Daoy (cell line): ENCODE measurements at regions not wholly inside any gene's neighbourhood (a gene's known extent, or its start where the extent isn't known, plus 50 kb on each side); places are given as distances from the start of the nearest gene placed in this dataset.

ENCODE experiments used
- DNase-seq: peaks from one replicate; pipeline ENCODE4 v3.0.0-alpha.2; 2015; ENCODE audit warnings: low read depth

DNA sequence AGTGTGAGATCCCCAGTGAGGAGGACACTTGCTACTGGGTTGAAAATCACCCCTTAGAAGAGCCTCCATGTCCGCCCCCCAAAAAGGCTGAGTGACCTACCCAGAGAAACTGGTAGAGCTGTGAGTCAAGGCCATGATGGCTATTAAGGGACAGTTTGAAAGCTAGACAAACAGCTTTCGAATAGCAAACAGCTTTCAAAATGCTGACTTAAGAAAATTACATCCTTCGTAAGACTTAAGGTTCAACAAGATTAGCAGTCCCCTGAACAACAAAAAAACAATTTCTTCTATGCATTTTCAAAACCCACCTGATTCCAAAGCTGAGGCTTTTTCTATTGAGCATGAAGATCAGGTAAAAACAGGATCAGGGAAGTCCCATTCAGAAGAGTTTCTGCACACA lies 269.7 kb upstream of the SOX2 start:
- DNase-seq: no peak

- no peak for DNase-seq
Observed at GRCh38 chr3:181432992-181433391, 278.7 kb upstream of the SOX2 start.

GRCh38 chr3:181431748-181432147 lies 280.0 kb upstream of the SOX2 start:
- no peak for DNase-seq

DNA sequence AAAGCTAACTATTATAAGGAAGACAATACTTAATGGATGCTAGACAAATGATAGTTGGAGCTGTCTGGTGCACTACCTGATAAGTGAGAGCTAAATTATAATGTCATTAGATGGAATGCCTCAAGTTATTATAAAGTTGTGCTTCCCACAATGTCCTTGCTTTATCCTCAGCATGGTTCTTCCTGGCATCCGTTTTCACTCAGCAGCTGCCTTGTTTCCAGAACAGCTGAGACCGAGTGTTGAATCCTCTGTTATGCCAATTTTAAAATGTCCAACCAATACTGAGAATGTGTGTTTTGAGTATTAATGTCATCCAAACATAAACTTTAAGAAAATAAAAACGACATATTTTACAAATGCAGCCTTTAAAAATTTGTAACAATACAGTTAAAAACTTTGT lies 286.7 kb upstream of the SOX2 start:
- DNase-seq: no peak

- no peak for DNase-seq
Observed at GRCh38 chr3:181418233-181418632, 293.5 kb upstream of the SOX2 start.

- no peak for DNase-seq
Observed at GRCh38 chr3:181417748-181418147, 294.0 kb upstream of the SOX2 start.

DNA sequence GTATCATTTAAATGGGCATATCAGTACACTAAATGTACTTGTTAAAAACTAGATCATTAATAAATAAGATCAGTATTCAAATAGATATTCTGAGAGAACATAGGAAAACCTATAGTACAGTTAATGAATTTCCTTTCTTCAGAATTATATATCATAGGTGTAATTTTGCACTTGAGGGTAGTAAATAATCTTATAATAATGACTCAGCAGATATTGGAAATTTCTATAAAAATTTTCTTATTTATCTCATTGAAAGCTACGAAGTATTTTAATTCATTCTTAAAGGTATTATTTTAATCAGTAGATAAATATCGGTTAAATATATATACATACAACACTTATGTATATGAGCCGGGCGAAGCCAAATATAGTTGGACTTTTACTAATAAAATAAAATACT lies 300.9 kb upstream of the SOX2 start:
- DNase-seq: no peak

- no peak for DNase-seq
Observed at GRCh38 chr3:181403876-181404660, 307.7 kb upstream of the SOX2 start.

- no peak for DNase-seq
Observed at GRCh38 chr3:181402347-181402746, 309.4 kb upstream of the SOX2 start.

- DNase-seq: peak; percentile 19
Observed at GRCh38 chr3:181384970-181385369, 326.8 kb upstream of the SOX2 start.

DNA sequence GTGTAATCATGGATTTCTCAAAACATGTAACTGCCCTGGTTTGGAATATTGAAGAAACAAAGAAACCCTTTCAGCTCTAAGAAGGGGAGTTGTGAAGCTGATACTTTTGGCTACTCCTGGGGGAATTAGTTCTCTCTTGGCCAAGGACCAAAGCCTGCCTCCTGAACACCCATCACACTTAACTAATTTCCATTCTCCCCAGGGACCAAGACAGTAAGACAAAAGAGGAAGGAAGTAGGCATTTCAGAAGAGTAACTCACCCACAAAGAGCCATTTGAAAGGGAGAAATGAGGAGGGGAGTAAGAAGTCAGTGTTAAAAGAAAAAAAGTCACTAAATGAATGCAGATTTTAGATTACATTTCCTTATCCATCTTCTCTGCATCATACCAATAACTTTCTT lies 328.0 kb upstream of the SOX2 start:
- DNase-seq: no peak

DNA sequence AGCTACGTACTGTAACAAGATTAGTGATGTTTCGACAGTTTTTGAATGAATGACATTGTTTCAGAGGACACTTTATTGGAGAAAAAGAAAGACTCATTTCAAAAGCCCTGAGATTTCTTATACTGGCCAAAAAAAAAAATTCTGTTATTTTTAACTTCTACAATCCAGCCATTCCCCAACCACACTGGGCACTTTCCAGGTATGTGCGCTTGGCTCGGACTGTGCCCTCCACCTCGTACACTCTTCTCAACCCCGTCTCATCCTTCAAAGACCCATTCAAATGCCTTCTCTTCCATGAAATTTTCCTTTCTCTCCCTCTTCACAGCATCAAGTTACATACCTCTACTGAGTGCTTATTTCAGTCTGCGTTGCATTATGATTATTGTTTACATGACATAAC lies 328.5 kb upstream of the SOX2 start:
- DNase-seq: no peak

DNA sequence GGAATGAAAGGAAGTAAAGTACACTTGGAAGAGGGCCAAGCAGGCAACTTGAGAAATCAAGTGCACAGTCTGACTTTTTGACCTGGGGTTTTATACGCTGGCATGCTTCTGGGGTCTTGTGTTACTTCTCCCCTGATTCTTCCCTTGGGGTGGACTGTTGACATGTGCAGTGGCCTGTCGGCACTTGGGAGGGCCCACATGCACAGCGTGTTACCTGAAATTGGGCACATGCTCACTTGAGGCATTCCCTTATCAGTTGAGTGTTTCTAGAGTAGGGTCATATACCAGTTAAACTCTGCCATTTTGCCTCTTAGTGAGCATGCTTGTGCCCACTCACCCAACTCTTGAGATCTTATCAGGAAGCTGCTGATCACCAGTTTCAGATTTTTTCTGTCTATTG lies 329.1 kb upstream of the SOX2 start:
- DNase-seq: no peak

DNA sequence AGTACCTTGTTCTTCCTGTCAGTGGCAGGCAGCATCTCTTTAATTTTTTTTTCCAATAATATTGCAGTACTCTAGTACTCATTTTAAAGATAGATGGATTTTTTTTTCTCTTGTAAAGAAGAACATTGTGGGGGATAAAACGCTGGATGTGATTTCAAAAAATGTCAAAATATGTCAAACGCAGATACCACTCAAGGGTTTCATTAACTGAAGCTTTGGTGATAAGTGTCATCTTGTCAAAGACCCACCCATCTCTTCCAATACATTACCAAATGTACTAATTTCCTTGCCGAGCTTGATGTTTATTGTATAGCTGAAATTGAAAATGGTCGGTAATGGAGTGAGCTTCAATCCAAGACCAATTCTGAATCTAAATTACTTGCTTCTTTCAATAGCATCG lies 332.4 kb upstream of the SOX2 start:
- no peak for DNase-seq

- no peak for DNase-seq
Observed at GRCh38 chr3:181369637-181370036, 342.1 kb upstream of the SOX2 start.

- DNase-seq: no peak
Observed at GRCh38 chr3:181363231-181363630, 348.5 kb upstream of the SOX2 start.

DNA sequence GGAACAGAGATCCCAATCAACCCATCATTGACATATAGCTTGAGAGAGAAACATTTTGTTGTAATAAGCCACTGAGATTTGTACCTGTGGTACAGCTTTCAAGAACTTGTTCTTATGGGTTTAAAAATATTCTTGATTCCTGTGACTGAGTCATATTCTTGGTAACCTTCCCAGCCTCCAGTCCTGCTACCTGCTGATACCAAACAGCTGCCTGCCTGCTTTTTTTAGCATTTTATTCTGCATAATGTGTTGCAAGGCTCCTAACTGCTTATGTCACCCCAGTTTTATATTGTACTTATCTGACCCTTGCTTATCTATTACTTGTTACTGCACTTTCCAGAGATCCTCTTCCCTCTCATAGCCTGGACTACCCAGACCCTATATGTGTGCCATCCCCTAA lies 349.3 kb upstream of the SOX2 start:
- no peak for DNase-seq

- no peak for DNase-seq
Observed at GRCh38 chr3:181358562-181358961, 353.2 kb upstream of the SOX2 start.

DNA sequence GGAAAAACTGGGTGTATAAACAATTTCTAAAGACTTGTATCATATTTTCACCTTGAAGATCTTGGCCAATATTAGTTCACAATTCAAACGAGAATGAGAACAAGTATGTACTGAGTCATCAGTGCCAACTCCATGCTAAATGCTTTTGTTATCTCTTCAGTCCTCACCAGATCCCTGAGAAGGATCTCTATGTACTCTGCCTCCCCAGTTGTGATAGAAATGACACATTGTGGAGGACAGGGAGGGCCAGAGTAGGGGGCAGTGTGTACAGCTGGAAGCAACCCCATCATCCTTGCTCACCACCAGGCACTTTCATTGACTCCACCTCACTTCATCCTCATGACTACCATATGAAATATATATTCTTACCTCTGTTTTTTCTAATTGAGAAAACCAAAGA lies 353.7 kb upstream of the SOX2 start:
- no peak for DNase-seq

- no peak for DNase-seq
Observed at GRCh38 chr3:181354140-181354539, 357.6 kb upstream of the SOX2 start.

- no peak for DNase-seq
Observed at GRCh38 chr3:181344331-181344730, 354.8 kb upstream of the DNAJC19 start.

DNA sequence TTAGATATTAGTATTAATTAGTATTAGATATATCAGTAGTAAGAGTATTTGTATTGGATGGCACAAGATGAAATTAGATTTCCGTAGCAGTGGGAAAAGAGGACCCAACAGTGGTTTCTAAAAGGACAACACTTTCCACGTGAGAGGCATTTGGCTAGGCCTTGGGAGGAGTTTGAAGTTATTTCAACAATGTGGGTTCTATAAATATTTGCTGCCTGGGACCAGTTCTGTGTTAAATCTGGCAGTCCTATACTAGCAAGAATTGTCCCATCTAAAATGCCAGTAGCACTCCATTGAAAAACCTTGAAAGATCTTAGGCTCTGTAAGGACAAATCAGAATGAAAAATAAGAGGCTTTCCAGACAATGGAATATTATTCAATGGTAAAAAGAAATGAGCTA lies 347.1 kb upstream of the DNAJC19 start:
- DNase-seq: no peak

DNA sequence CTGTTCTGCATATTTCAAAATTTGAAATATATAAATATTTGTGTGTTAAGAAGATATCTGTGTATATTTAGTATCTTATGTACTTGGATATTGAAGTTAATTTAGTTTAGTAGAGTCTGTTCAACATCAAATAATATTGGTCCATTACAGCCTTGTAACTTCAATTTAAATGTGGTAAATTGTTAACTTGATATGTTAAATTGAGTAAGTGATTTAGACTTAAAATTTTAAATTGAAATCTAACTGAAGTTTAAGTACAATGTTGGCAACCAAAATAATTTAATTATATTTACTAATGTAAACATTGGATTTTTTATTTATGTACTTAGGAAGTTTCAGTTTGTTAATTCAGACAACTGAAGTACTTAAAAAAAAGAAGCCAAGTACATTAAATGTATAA lies 343.9 kb upstream of the DNAJC19 start:
- DNase-seq: no peak

GRCh38 chr3:181330821-181331563 lies 341.5 kb upstream of the DNAJC19 start:
- no peak for DNase-seq
